ENCODE measurements at regions not wholly inside any gene's neighbourhood (a gene's known extent, or its start where the extent isn't known, plus 50 kb on each side); places are given as distances from the start of the nearest gene placed in this dataset.
"Not testable (repeated sequence)": the region's sequence is repeated elsewhere in the genome, so short reads cannot be mapped to it uniquely, and the experiment has no call there.

- Mint-ChIP-seq H3K36me3 (ENCODE audit: insufficient read depth) (no peaks in the 10 kb centered on the region), H3K27me3 (peaks cover 52% of the 10 kb centered on the region), H3K9me3 (ENCODE audit: low read depth) (no peaks in the 10 kb centered on the region), H3K4me3 (ENCODE audit: low read depth) (peak overlapping the region; percentile 9), H3K4me1 (ENCODE audit: low read depth) (peaks cover 20% of the 10 kb centered on the region), H3K27ac (peak overlapping the region; percentile 42)
- no peak for DNase-seq (ENCODE audit: low spot score, unreplicated experiment)
- TF ChIP-seq CTCF (IDR thresholded peaks at IDR 0.05; ENCODE audit: unreplicated experiment), result no peak
These were observed 279.4 kb upstream of the TLE3 start for GRCh38 chr15:70376929-70377691.

GRCh38 chr15:70376031-70376928 lies 278.6 kb upstream of the TLE3 start:
- no peak for DNase-seq (ENCODE audit: low spot score, unreplicated experiment)
- Mint-ChIP-seq H3K9me3 (ENCODE audit: low read depth) (no peaks in the 10 kb centered on the region), H3K4me1 (ENCODE audit: low read depth) (peaks cover 20% of the 10 kb centered on the region), H3K36me3 (ENCODE audit: insufficient read depth) (no peaks in the 10 kb centered on the region), H3K27me3 (peaks cover 52% of the 10 kb centered on the region), H3K27ac (peak overlapping the region; percentile 42), H3K4me3 (ENCODE audit: low read depth) (peak overlapping the region; percentile 9)
- no peak for TF ChIP-seq CTCF (IDR thresholded peaks at IDR 0.05; ENCODE audit: unreplicated experiment)

- H3K4me1 Mint-ChIP-seq (ENCODE audit: low read depth), result peaks cover 20% of the 10 kb centered on the region
- no peak overlapping the region for H3K4me3 Mint-ChIP-seq (ENCODE audit: low read depth)
- no peak overlapping the region for H3K27ac Mint-ChIP-seq
- TF ChIP-seq CTCF (IDR thresholded peaks at IDR 0.05; ENCODE audit: unreplicated experiment), result no peak
- H3K27me3 Mint-ChIP-seq, result peaks cover 58% of the 10 kb centered on the region
- no peaks in the 10 kb centered on the region for H3K36me3 Mint-ChIP-seq (ENCODE audit: insufficient read depth)
- no peak for DNase-seq (ENCODE audit: low spot score, unreplicated experiment)
- H3K9me3 Mint-ChIP-seq (ENCODE audit: low read depth), result no peaks in the 10 kb centered on the region
These were observed 277.9 kb upstream of the TLE3 start for GRCh38 chr15:70375586-70375985.

- TF ChIP-seq CTCF (IDR thresholded peaks at IDR 0.05; ENCODE audit: unreplicated experiment), result no peak
- no peak overlapping the region for H3K4me3 Mint-ChIP-seq (ENCODE audit: low read depth)
- peaks cover 17% of the 10 kb centered on the region for H3K4me1 Mint-ChIP-seq (ENCODE audit: low read depth)
- no peaks in the 10 kb centered on the region for H3K9me3 Mint-ChIP-seq (ENCODE audit: low read depth)
- H3K27ac Mint-ChIP-seq, result no peak overlapping the region
- no peaks in the 10 kb centered on the region for H3K36me3 Mint-ChIP-seq (ENCODE audit: insufficient read depth)
- peaks cover 61% of the 10 kb centered on the region for H3K27me3 Mint-ChIP-seq
- DNase-seq (ENCODE audit: low spot score, unreplicated experiment), result no peak
These were observed 277.3 kb upstream of the TLE3 start for GRCh38 chr15:70375006-70375431.

GRCh38 chr15:70374096-70374495 lies 276.4 kb upstream of the TLE3 start:
- H3K27ac Mint-ChIP-seq, result no peak overlapping the region
- H3K4me1 Mint-ChIP-seq (ENCODE audit: low read depth), result peaks cover 17% of the 10 kb centered on the region
- no peak for DNase-seq (ENCODE audit: low spot score, unreplicated experiment)
- H3K4me3 Mint-ChIP-seq (ENCODE audit: low read depth), result no peak overlapping the region
- H3K27me3 Mint-ChIP-seq, result peaks cover 60% of the 10 kb centered on the region
- no peaks in the 10 kb centered on the region for H3K9me3 Mint-ChIP-seq (ENCODE audit: low read depth)
- H3K36me3 Mint-ChIP-seq (ENCODE audit: insufficient read depth), result no peaks in the 10 kb centered on the region
- no peak for TF ChIP-seq CTCF (IDR thresholded peaks at IDR 0.05; ENCODE audit: unreplicated experiment)

GRCh38 chr15:70373439-70373838 lies 275.7 kb upstream of the TLE3 start:
- not testable (repeated sequence) for DNase-seq (ENCODE audit: low spot score, unreplicated experiment); H3K9me3 Mint-ChIP-seq (ENCODE audit: low read depth); H3K36me3 Mint-ChIP-seq (ENCODE audit: insufficient read depth); H3K27ac Mint-ChIP-seq; H3K4me3 Mint-ChIP-seq (ENCODE audit: low read depth)
- H3K27me3 Mint-ChIP-seq, result peaks cover 60% of the 10 kb centered on the region
- peaks cover 17% of the 10 kb centered on the region for H3K4me1 Mint-ChIP-seq (ENCODE audit: low read depth)

GRCh38 chr15:70367913-70368705 lies 270.4 kb upstream of the TLE3 start:
- Mint-ChIP-seq H3K27me3 (peaks cover 24% of the 10 kb centered on the region), H3K9me3 (ENCODE audit: low read depth) (peaks cover 11% of the 10 kb centered on the region)
- H3K27ac Mint-ChIP-seq; H3K4me3 Mint-ChIP-seq (ENCODE audit: low read depth); H3K4me1 Mint-ChIP-seq (ENCODE audit: low read depth); DNase-seq (ENCODE audit: low spot score, unreplicated experiment); H3K36me3 Mint-ChIP-seq (ENCODE audit: insufficient read depth): not testable (repeated sequence)

Data from progenitor cell of endocrine pancreas (in vitro differentiated cells).